ENCODE measurements at regions not wholly inside any gene's neighbourhood (a gene's known extent, or its start where the extent isn't known, plus 50 kb on each side); places are given as distances from the start of the nearest gene placed in this dataset.

DNA sequence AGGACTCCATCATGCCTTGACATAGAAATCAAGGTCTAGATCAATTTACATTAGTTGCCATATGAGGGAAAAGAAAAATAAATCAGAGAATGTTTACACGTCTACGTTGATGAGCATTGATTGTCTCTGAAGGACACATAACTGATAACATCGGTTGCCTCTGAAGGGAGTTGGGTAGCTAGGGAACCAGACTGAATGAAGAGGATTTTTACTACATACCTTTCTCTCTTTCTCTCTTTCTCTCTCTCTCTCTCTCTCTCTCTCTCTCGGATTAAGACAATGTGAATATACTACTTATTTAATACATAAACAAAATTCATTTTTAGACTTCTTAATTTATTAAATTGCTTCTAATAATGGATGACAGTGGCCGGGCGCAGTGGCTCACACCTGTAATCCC is 118.4 kb upstream of the DAPK1 start:
- TF ChIP-seq CBX5 (IDR thresholded peaks at IDR 0.05; ENCODE audit: low read depth, low read length) (no peak), GABPA (IDR thresholded peaks at IDR 0.05; ENCODE audit: borderline replicate concordance, insufficient read depth, low read length) (no peak), EP300 (IDR thresholded peaks at IDR 0.05; ENCODE audit: borderline replicate concordance in 1 of 2, low read depth in 2 of 2, low read length in 2 of 2) (no peak)
- TF ChIP-seq, protein P1, sequence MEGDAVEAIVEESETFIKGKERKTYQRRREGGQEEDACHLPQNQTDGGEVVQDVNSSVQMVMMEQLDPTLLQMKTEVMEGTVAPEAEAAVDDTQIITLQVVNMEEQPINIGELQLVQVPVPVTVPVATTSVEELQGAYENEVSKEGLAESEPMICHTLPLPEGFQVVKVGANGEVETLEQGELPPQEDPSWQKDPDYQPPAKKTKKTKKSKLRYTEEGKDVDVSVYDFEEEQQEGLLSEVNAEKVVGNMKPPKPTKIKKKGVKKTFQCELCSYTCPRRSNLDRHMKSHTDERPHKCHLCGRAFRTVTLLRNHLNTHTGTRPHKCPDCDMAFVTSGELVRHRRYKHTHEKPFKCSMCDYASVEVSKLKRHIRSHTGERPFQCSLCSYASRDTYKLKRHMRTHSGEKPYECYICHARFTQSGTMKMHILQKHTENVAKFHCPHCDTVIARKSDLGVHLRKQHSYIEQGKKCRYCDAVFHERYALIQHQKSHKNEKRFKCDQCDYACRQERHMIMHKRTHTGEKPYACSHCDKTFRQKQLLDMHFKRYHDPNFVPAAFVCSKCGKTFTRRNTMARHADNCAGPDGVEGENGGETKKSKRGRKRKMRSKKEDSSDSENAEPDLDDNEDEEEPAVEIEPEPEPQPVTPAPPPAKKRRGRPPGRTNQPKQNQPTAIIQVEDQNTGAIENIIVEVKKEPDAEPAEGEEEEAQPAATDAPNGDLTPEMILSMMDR (IDR thresholded peaks at IDR 0.05; ENCODE audit: control extremely low read depth in 1 of 3, insufficient read depth in 1 of 3, low read depth in 1 of 3, low read length in 3 of 3) = no peak
